ENCODE measurements at regions not wholly inside any gene's neighbourhood (a gene's known extent, or its start where the extent isn't known, plus 50 kb on each side); places are given as distances from the start of the nearest gene placed in this dataset.

DNA sequence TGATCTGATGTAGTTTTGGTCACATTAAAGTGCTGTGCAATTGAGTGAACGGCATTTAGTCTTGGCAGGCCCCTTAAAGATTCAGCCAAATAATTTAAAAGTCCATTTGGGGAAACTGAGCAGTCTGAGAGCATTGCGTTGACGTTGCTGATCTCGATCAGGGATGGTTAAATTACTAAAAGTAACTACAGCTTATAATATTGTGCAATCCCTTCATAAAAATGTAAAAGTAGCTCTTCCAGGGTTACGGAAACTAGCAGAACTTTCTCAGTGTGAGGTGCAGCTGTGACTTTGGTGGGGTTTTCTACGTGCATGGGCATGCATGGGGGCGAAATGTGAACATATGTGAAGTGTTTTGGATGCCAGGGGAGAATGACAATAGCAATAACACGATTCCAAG, 184.5 kb upstream of the RNF32 start:
- DNase-seq (ENCODE audit: low read depth in 2 of 2) = no peak

DNA sequence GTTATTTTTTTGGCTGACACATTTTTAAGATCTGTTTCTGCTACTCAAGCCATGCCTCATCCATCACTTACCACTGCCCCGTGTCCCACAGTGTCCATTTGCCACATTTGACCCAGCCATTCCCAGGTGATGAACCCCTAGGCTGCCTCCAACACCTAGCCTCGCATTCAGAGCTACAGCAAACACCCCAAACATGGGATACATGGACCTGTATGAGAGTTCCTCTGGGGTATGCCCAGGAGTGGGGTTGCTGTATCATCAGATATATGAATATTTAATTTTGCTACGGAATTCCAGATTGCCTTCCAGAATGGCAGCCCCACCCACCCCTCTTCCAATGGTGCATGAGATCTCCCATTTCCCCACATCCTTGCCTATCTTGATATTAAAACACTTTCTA, 190.1 kb upstream of the RNF32 start:
- no peak for DNase-seq (ENCODE audit: low read depth in 2 of 2)

DNA sequence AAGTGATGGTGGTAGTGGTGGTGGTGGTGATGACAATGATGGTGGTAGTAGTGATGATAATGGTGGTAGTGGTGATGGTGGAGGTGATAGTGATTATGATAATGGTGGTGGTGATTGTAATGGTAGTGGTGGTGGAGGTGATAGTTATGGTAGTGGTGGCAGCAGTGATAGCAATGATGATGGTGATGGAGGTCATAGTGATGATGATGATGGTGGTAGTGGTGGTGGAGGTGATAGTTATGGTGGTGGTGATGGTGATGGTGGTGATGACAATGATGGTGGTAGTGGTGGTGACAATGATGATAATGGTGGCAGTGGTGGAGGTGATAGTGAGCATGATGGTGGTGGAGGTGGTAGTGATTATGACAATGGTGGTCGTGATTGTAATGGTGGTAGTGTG, 191.7 kb upstream of the RNF32 start:
- no peak for DNase-seq (ENCODE audit: low read depth in 2 of 2)

DNA sequence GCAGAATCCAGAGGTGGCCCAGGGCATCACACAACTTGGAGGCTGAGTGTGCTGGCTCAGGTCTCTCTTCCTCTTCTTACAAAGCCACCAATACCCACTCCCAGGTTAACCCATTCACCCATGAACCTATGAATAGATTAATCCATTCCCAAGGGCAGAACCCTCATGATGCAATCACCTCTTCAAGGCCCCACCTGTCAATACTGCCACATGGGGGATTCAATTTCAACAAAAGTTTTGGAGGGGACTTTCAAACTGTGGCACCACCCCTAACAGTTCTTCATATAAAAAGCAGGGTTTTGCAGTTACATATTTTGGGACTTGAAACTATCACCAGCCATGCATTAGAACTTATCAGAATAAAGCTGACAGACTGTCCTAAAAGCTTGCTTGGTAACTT, 193.6 kb upstream of the RNF32 start:
- DNase-seq (ENCODE audit: low read depth in 2 of 2) = no peak

DNA sequence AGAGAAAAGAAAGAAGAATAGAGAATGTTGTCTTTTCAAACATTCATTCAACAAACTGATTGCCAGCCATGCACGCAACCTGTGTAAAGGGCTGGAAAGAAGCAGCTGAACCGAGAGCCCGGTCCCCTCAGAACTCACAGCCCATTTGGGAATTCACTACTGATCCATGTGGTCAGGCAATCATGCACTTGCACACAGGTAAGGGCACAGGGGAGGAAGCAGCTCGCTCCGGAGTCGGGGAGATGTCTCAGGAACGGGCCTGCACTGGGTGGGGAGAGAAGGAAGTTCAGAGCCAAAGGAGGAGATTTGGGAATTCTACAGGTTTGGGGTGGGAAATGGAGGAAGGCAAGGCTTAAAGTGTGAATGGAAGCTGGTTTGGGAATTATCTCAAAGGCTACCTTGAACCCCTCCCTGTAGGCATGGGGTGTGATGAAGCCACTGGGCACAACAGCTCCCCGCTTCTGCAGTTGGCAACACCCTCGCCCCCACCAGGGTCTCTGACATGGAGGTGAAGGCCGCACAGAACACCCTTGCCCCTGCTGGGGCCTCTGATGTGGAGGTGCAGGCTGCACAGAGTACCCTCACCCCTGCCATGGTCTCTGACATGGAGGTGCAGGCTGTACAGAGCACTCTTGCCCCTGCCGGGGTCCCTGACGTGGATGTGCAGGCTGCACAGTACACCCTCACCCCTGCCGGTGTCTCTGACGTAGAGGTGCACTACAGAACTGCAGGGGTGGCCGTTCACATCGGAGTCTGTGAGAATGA, 194.4 kb upstream of the RNF32 start:
- no peak for DNase-seq (ENCODE audit: low read depth in 2 of 2)

DNA sequence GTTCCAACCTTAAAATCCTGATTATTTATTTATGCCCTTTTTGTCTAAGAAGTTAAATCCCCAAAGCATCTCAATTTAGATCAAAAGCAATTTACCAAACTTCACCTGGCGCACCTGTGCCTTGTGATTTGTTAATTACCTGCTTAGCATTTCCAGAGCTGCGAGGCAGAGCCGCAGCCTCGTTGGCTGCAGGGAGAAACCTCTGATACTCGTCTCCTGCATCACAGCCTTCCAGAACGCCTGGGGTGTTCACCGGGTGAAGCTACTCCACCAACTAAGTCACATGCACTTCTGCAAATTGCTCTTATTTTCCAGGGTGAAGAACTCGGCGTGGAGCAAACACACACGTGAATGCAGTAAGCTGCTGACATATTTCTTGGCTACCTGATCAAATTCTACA, 198.1 kb upstream of the RNF32 start:
- DNase-seq (ENCODE audit: low read depth in 2 of 2) = no peak

DNA sequence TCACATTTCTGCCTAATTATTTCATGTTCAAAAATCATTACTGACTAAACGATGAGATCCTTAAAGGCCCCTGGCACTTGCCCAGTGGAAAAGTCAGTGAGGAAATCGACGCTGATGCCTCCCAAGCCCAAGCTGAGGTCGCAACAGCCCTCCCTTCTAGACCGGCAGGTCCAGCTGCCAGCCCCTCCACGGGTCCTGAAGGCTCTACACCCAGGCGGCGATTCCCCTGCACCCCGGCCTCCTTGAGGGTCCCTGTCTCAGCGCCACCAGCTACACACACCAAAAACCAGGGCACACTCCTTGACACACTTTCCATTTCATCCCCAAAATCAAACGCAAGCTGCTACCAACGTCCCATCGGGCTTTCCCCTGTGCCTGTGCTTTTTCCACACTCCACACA, 200.1 kb upstream of the RNF32 start:
- no peak for DNase-seq (ENCODE audit: low read depth in 2 of 2)

DNA sequence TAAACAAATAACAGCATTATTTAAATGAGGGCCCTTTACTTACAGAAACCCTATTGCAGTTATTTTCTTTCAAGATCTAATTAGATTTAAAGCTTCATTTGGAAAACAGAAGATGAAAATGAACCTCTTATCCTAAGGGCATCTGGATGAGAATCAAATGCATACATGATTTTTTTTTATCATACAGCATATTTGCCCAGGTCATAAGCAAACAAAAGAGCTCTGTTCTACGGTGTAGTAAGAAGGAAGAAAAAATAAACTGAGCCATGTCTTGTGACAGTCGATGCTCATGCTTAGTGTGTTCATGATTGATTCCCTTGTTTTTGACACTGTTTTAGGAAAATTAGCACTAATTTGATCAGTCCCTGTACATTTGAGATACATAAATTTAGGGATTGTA, 202.6 kb upstream of the RNF32 start:
- DNase-seq (ENCODE audit: low read depth in 2 of 2) = no peak

DNA sequence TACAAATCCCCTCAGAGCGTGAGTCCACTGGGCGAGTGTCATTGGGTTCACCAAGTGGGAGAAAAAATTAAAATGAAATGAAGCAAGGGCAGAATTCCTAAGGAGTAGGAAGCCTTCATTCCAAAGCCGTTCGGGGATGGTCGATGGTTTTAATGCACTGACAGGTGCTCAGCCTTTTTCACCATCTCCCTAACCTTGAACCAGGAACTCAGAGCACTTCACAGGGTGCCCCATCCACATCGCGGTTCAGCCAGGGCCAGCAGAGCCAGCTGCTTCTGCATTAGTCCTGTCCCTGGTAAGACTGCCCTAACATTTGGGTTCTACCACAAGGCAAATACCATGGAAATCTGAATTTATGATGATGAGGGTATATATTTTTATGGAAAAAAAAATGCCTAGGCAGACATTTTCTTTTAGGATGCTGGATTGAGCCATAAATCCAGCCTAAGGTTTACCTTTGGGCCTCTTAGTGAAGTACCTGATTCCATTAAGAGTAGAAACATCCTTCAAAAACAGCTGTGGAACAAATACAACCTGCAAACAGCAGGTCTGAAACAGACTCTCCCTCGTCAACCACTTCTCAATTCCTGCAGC, 203.5 kb upstream of the RNF32 start:
- DNase-seq (ENCODE audit: low read depth in 2 of 2) = no peak

DNA sequence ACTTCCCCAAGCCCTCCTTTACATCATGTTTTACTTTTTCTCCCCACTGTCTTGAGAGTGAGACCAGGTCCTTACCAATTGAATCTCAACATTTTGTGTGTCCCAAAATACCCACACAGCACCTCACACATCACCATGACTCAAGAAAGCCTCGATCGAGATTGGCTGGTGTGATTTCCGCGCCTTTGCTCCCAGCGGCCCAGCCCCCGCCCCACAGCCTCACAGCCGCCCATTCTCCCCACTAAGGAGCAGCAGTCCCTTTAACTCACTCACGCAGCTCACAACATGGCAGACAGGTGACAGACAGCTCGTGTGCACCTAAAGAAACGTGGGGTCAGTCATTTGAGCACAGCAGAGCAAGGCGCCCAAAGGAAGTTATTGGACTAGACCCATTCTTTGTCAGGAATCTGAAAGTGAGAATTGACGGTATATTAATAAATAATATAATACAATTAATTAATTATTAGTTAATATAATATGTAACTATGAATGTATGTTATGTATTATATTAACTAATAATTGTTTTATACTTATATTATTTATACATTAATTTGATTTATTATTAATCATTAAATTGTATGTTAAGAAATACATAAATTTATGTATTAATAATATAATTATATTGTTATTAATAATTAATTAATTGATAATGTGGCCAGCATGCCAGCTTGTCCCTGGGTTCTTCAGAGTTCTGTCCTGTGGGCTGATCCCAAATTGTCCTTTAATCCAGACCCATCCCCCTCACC, 204.9 kb upstream of the RNF32 start:
- no peak for DNase-seq (ENCODE audit: low read depth in 2 of 2)

DNA sequence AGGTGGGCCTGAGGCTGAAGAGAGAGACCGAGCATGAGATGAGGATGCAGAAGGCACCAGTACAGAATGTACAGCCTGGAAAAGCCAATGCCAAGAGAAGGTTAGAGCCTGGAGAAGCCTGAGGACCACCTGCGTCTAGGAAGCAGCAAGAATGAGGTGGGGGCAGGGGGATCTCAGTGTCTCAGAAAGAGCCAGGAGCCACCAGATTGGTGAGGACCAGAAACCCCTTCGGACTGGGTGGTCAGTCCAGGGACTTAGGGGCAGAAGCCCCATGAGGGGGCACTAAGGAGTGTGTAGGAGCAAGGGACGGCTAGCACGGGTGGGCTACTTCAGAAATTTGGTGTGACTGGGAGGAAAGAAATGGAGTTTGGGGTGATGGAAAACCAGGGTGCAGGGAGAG, 205.9 kb upstream of the RNF32 start:
- DNase-seq (ENCODE audit: low read depth in 2 of 2) = no peak

DNA sequence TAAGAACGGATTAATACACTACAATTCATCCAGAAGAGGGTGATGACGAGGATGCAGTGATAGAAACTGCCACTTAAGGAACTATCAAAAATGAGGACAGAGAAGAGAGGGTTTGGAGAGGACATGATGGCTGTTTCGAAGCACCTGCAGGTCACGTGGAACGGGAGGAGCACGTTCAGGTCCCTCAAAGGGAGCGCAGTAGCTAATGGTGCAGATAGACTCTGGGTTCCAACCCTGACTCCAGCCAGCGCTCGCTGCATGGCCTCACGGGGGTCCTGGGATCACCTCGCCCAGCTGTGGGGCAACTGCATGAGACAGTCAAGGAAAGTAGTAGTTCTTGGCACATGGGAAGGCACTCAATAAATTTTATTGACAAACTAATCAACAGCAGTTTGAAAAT, 208.6 kb upstream of the RNF32 start:
- no peak for DNase-seq (ENCODE audit: low read depth in 2 of 2)

DNA sequence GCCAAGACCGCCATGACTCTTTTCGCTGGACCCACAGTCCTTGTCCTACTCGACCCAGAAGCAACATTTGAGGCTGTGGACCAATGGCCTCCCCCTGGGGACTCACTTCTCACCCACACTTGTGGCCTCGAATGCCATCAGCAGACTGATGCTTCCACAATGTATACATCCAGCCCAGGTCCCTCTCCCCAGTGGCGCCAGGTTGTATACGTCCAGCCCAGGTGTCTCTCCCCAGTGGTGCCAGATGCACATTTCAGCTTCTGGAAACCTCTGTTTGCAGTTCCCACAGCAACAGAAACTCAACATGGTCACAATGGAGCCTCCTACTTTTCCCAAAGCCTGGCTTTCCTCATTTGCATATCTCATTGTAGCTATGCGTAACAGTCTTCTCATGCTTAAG, 210.5 kb upstream of the RNF32 start:
- no peak for DNase-seq (ENCODE audit: low read depth in 2 of 2)

DNA sequence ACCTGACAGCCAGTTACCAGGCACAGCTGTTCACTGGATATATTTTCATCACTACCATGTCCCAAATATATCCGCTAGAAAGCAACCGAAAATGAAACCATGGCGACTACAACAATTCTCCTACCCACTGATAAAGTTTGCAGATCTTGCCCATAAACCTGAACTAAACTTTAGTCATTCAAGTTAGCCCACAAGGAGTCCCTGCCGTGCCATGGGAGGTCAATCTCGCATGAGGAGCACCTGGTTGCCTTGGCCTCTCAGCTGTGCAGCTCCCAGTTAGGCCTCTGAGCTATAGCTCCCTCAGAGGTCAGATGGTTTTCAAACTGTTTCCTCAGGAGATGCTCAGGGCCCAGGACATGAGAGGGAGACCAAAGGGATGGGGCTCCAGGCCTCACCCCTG, 211.1 kb upstream of the RNF32 start:
- DNase-seq (ENCODE audit: low read depth in 2 of 2) = no peak

DNA sequence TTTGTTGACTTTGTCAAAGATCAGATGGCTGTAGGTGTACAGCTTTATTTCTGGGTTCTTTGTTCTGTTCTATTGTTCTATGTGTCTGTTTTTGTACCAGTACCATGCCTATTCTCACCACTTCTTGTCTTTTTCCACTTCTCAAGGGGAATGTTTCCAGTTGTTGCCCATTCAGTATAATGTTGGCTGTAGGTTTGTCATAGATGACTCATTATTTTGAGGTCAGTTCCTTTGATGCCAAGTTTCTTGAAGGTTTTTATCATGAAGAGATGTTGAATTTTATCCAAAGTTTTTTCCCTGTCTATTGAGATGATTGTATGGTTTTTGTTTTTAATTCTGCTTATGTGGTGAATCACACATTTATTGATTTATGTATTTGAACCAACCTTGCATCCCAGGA, 216.7 kb upstream of the RNF32 start:
- no peak for DNase-seq (ENCODE audit: low read depth in 2 of 2)

DNA sequence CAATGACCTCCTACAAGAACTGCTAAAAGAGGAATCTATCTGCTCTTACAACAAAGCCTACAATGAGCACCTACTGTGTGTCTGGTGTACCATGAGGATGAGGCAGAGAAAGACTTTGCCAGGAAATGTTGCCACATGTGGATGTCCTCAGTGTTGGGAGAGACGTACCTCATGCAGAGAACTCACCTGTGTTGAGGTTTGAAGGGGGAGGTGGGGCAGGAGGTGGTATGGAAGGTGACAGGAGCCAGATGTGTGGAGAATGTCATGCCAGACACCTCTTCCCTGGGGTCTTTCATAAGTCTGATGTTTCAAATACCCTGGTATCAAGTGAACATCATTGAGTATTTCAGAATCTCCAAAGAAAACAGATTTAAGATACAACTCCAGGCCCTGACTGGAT, 220.1 kb upstream of the RNF32 start:
- DNase-seq (ENCODE audit: low read depth in 2 of 2) = no peak

DNA sequence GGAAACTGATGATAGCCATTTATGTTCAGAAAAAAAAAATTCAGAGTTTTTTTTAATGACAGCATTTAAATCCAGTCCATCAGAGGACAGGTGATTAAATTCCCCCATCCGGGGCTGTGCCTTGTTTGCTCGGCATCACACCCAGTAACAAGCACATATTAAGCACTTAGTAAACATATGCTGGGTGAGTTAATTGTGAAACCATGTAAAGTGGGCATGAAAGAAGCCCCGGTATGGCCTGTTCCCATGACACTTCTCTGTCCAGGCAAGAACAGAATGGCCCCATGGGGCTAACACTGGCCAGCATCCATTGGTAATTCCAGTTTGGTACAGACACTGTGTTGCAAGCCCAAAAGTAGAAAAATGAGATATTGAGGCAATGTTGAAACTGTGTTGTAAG, 220.8 kb upstream of the RNF32 start:
- no peak for DNase-seq (ENCODE audit: low read depth in 2 of 2)

DNA sequence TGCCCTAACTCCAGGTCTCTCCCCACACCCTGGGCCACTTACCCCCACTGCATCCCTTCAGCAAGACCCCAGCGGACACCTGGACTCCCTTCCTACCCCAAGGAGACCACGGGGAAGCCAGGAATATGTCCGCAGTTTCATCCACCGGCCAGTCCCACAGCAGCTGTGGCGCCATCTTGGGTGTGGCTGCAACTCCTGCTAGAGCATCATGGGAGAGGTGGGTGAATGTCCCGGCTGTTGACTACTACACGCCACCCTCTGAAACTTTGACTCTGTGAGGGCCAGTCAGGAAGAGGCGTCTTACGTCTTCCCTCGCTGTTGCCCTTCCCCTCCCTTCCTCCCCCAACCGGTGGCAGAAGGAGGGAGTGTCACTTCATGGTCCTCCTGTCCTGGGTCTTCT, 238.3 kb upstream of the RNF32 start:
- DNase-seq (ENCODE audit: low read depth in 2 of 2) = no peak

DNA sequence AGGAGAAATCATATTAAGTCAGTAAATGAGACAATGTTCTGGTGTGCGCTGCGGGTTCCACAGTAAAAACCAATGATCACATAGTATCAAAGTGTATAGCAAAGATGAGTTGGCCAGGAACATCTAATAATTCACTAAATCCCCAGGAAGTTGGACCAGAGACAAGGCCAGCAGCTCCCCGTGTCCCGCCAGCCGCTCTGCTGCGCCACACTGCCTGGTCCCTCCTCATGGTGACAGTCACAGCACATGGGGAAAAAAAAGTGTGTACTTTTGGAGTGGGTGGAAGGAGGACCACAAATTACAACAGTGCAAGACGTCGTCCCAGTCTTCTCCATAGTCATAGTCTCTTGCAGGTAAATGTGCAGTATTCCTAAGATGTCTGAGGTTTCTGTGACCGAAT, 239.0 kb upstream of the RNF32 start:
- DNase-seq (ENCODE audit: low read depth in 2 of 2) = no peak

DNA sequence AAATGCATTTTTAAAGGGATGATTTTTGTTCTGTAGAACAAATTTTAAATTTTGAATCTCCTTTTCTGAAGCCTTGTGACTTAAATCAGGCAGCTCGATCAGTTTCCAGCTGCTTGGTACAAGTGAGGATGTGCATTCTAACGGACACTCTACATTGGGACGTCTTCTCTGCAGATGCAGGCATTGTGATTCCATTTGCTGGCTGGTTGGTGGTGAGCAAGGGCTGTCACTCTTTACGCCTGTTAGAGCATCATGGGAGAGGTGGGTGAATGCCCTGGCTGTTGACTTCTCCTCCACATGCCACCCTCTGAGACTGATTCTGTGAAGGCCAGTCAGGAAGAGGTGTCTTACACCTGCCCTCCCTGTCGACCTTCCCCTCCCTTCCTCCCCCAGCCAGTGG, 240.5 kb upstream of the RNF32 start:
- DNase-seq (ENCODE audit: low read depth in 2 of 2) = no peak

DNA sequence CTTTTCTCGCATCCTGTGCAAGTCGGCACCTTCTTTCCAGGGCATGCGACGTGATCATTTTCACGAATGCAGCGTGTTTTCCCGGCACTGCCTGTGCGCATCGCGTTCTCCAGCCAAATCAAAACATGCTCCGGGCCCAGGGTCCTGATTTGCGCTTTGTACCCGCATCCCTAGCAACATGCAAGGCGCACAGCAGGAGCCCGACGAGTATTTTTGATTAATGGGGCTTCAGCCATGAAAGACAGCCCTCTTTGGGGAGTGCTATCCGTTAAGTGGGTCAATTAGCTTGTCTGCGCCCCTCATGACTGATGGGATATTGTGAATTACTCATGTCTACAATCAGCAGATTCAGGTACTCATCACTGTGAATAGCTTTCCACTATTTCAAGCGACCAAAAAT, 243.3 kb upstream of the RNF32 start:
- no peak for DNase-seq (ENCODE audit: low read depth in 2 of 2)

DNA sequence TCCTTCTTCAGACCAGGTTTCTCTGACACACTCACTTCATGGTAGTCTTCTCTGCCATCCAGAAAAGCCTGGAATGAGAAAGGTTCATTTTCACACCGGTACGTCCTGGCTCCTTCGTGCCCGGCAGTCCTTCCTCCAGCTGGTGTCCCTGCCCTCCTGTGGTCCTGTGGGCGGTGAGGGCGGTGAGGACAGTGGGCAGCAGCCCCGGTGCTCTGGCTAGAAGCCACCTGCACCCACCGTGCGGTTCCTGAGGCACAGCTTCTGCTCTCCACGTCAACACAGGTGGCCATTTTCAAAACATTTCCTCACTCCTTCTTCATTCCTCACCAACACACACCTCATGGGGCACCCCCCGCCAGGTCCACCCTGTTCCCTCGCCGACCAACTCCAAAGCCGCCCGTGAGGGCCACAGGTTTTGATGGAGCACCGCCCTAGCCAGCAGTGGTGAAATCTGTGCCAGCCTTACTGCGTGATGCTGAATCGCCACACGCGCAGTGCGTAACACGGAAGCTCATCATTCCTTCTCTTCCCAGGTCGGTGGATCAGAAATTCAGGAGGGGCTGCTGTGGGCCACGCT, 251.4 kb upstream of the RNF32 start:
- no peak for DNase-seq (ENCODE audit: low read depth in 2 of 2)

DNA sequence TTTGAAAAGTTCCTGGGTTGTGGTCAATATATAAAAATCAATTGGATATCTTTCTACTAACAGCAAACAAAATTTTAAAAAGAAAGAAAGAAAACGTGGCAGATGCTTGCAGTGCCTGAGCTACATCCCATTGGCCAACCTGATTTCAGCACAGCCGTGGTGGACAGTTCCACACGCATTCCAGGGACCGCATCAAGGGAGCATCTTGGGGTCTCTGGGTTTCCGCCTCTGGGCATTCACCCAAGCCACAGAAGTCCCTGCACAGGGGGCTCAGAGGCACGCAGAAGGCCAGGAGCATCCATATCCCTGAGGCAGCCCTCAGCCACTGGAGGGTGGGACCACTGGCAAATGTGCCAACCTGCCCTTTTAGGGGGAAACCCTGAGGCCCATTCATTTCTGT, 254.5 kb upstream of the RNF32 start:
- no peak for DNase-seq (ENCODE audit: low read depth in 2 of 2)

Measured in stimulated activated CD4-positive, alpha-beta T cell treated with anti-CD3 and anti-CD28 coated beads, Interleukin-15, amount 100 ng/mL, for 48 hours (primary cell).